Activated T-cell treated with anti-CD3 and anti-CD28 coated beads, Interleukin-2, amount 50 U/mL, for 72 hours (primary cell): ENCODE measurements at regions not wholly inside any gene's neighbourhood (a gene's known extent, or its start where the extent isn't known, plus 50 kb on each side); places are given as distances from the start of the nearest gene placed in this dataset.
"Not testable (repeated sequence)": the region's sequence is repeated elsewhere in the genome, so short reads cannot be mapped to it uniquely, and the experiment has no call there.

Experiments used
- ATAC-seq, 2 donors: fragments of 150-1000 bp; cut with Tn5 transposase; replicated peaks in 1 of 2; 2 replicates each; pipeline ENCODE4 v1.10.0; 2021; ENCODE audit warnings: moderate library complexity in 2 of 2, mild to moderate bottlenecking in 1 of 2
- DNase-seq, 2 donors: peaks; one replicate each; pipeline ENCODE4 v3.0.0; 2021 to 2022; ENCODE audit warnings: mixed read lengths in 1 of 2
- H3K27ac Mint-ChIP-seq: one replicate; pipeline ENCODE4 v1.8.0; 2022; ENCODE audit warnings: mild to moderate bottlenecking, moderate library complexity, mixed read lengths
- H3K27me3 Mint-ChIP-seq: one replicate; pipeline ENCODE4 v1.8.0; 2022; ENCODE audit warnings: low read depth, mixed read lengths
- H3K36me3 Mint-ChIP-seq, 2 donors: one replicate each; pipeline ENCODE4 v1.8.0; 2022; ENCODE audit warnings: mixed read lengths in 2 of 2, mild to moderate bottlenecking in 1 of 2; ENCODE audit not compliant: insufficient read depth in 2 of 2
- H3K4me1 Mint-ChIP-seq: one replicate; pipeline ENCODE4 v1.8.0; 2022; ENCODE audit warnings: low read depth, mixed read lengths
- H3K4me3 Mint-ChIP-seq, 2 donors: one replicate each; pipeline ENCODE4 v1.8.0; 2022; ENCODE audit warnings: mild to moderate bottlenecking in 2 of 2, mixed read lengths in 2 of 2, moderate library complexity in 2 of 2
- H3K9me3 Mint-ChIP-seq, 2 donors: one replicate each; pipeline ENCODE4 v1.8.0; 2022; ENCODE audit warnings: mixed read lengths in 2 of 2

DNA sequence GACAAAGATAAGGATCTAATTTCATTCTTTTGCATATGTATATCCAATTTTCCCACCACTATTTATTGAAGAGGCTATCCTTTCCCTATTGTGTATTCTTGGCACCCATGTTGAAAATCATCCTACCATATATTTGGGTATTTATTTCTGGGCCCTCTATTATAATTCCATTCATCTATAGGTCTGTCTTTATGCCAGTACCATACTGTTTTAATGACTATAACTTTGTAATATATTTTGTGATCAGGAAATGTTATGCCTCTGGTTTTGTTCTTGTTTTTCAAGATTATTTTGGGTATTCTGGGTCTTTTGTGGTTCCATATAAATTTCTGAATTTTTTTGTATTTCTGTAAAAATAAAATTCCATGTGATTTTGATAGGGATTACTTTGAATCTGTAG is 347.6 kb upstream of the SULF2 start:
- Mint-ChIP-seq H3K27me3 (peaks cover 6% of the 10 kb centered on the region), H3K4me3 (no peak overlapping the region), H3K4me1 (no peaks in the 10 kb centered on the region), H3K36me3 (no peaks in the 10 kb centered on the region), H3K27ac (no peak overlapping the region), H3K9me3 (no peaks in the 10 kb centered on the region)
- no peak for ATAC-seq
- DNase-seq = no peak

DNA sequence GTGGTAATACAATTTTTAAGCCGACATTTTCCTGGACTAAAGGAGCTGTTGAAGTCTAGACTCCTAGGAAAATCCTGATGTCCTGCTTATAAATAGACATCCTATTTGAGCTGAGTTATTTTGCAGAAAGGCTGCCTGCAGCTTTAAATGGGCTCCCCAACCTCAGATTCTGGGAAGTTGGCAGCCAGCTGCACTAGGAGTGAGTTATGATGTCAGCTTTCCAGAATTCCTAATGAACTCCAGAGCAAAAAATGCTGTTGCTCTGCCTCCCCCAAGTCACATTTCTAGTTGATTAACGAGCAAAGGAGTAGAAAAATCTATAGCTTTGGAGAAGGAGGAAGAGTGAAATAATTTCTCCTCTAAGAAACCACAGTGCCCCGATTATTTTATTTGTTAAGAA is 346.3 kb upstream of the SULF2 start:
- H3K27me3 Mint-ChIP-seq = no peaks in the 10 kb centered on the region
- H3K4me1 Mint-ChIP-seq = no peaks in the 10 kb centered on the region
- DNase-seq (no peak), ATAC-seq (no peak)
- H3K27ac Mint-ChIP-seq = no peak overlapping the region
- no peaks in the 10 kb centered on the region for H3K36me3 Mint-ChIP-seq
- H3K4me3 Mint-ChIP-seq = no peak overlapping the region
- H3K9me3 Mint-ChIP-seq = no peaks in the 10 kb centered on the region

DNA sequence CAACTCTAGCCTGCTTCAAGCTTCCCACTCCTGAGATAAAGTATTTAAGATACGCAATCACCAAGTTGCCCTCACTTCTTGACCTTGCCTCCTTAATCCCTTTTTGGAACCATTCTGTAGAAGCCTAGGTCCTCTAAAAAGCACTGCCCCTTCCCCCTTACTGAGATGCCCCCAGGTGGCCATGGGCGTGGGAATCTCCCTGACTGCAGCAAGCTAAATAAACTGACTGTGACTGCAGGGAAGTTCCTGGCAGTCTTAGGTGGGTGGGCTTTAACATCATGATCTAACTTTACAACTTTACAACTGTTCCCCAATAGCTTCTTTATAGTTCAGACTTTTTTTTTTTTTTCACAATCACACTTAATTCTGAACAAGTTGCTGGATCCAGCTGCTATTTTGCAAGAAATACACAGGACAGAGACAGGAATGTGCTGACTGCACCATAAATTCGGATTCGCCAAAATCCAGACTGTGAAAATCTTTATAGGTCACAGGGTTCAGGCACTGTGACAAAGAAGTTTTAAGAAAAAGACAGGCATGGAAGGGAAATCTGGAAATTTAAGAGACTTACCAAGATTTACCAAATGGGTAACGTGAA is 344.2 kb upstream of the SULF2 start:
- Mint-ChIP-seq H3K4me1 (no peaks in the 10 kb centered on the region), H3K27ac (no peak overlapping the region), H3K27me3 (no peaks in the 10 kb centered on the region), H3K4me3 (no peak overlapping the region), H3K36me3 (no peaks in the 10 kb centered on the region), H3K9me3 (no peaks in the 10 kb centered on the region)
- no peak for ATAC-seq
- DNase-seq = no peak

GRCh38 chr20:48128436-48128835 is 343.2 kb upstream of the SULF2 start:
- no peaks in the 10 kb centered on the region for H3K9me3 Mint-ChIP-seq
- no peaks in the 10 kb centered on the region for H3K27me3 Mint-ChIP-seq
- no peak for ATAC-seq
- no peaks in the 10 kb centered on the region for H3K36me3 Mint-ChIP-seq
- no peak overlapping the region for H3K27ac Mint-ChIP-seq
- DNase-seq = no peak
- H3K4me1 Mint-ChIP-seq = no peaks in the 10 kb centered on the region
- H3K4me3 Mint-ChIP-seq = no peak overlapping the region

- H3K36me3 Mint-ChIP-seq, DNase-seq, H3K4me1 Mint-ChIP-seq, H3K27ac Mint-ChIP-seq, H3K27me3 Mint-ChIP-seq, H3K4me3 Mint-ChIP-seq, H3K9me3 Mint-ChIP-seq, ATAC-seq: not testable (repeated sequence)
Observed at GRCh38 chr20:48127964-48128363, 342.7 kb upstream of the SULF2 start.

GRCh38 chr20:48127133-48127532 is 341.9 kb upstream of the SULF2 start:
- H3K9me3 Mint-ChIP-seq, H3K27me3 Mint-ChIP-seq, H3K4me1 Mint-ChIP-seq, DNase-seq, H3K4me3 Mint-ChIP-seq, H3K36me3 Mint-ChIP-seq, ATAC-seq, H3K27ac Mint-ChIP-seq: not testable (repeated sequence)

- no peaks in the 10 kb centered on the region for H3K36me3 Mint-ChIP-seq
- H3K27ac Mint-ChIP-seq = no peak overlapping the region
Observed at GRCh38 chr20:48126227-48126740, 341.0 kb upstream of the SULF2 start.

GRCh38 chr20:48124960-48125359 is 339.7 kb upstream of the SULF2 start:
- ATAC-seq (no peak), DNase-seq (no peak)
- no peaks in the 10 kb centered on the region for H3K4me1 Mint-ChIP-seq
- H3K4me3 Mint-ChIP-seq = no peak overlapping the region
- H3K9me3 Mint-ChIP-seq = no peaks in the 10 kb centered on the region
- H3K27me3 Mint-ChIP-seq = no peaks in the 10 kb centered on the region
- H3K27ac Mint-ChIP-seq = no peak overlapping the region
- H3K36me3 Mint-ChIP-seq = no peaks in the 10 kb centered on the region

More at GRCh38 chr20:48126227-48126740, 341.0 kb upstream of the SULF2 start:
- H3K9me3 Mint-ChIP-seq = no peaks in the 10 kb centered on the region
- H3K27me3 Mint-ChIP-seq = no peaks in the 10 kb centered on the region
- no peak overlapping the region for H3K4me3 Mint-ChIP-seq
- H3K4me1 Mint-ChIP-seq = no peaks in the 10 kb centered on the region
- DNase-seq (no peak), ATAC-seq (no peak)

- no peaks in the 10 kb centered on the region for H3K36me3 Mint-ChIP-seq
- no peaks in the 10 kb centered on the region for H3K4me1 Mint-ChIP-seq
- ATAC-seq (no peak), DNase-seq (no peak)
- H3K9me3 Mint-ChIP-seq = no peaks in the 10 kb centered on the region
- H3K4me3 Mint-ChIP-seq = no peak overlapping the region
- H3K27me3 Mint-ChIP-seq = no peaks in the 10 kb centered on the region
- no peak overlapping the region for H3K27ac Mint-ChIP-seq
Observed at GRCh38 chr20:48124181-48124782, 339.0 kb upstream of the SULF2 start.

- Mint-ChIP-seq H3K9me3 (no peaks in the 10 kb centered on the region), H3K4me3 (no peak overlapping the region), H3K27ac (no peak overlapping the region), H3K4me1 (no peaks in the 10 kb centered on the region), H3K36me3 (no peaks in the 10 kb centered on the region), H3K27me3 (no peaks in the 10 kb centered on the region)
- DNase-seq (no peak), ATAC-seq (no peak)
Observed at GRCh38 chr20:48120120-48120519, 334.8 kb upstream of the SULF2 start.

DNA sequence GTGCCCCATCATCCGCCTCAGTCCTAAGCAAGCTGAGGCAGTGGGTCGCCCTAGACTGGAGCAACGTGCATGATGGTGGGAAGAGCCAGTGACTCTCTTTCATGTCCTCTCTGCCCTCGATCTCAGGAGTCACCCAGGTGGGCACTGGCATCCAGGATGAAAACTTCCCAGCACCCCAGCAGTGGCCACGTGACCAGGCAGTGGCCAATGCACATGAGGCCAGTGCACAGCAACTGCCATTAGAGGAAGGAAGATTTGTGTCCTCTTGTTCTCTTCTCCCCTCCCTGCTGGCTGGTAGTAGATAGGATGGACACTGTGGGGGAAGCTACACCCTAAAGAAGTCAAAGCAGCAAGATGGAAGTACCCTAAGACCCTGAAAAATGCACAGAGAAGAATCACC is 334.1 kb upstream of the SULF2 start:
- not testable (repeated sequence) for DNase-seq, H3K27ac Mint-ChIP-seq, H3K27me3 Mint-ChIP-seq, H3K4me1 Mint-ChIP-seq, H3K4me3 Mint-ChIP-seq, ATAC-seq, H3K9me3 Mint-ChIP-seq, H3K36me3 Mint-ChIP-seq

DNA sequence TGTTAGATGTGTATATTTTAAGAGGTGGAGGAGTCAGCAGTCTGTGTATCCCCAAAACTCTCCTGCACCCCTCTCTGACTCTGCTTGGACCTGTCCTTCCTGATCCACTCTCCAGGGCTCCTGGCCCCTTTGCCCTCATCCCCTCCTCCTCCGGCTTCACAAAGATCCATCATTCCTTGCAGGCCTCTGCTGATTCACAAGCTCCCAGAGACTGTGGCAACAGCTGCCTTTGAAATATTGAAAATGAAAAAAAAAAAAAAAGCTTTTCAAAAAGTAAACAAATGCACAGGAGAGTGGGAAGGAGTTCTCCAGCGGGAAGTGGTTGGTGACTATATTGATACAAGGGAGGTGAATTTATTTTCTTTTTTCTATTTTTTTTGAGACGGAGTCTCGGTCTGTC is 330.2 kb upstream of the SULF2 start:
- Mint-ChIP-seq H3K27ac (no peak overlapping the region), H3K9me3 (no peaks in the 10 kb centered on the region), H3K4me3 (no peak overlapping the region), H3K27me3 (peaks cover 9% of the 10 kb centered on the region), H3K36me3 (no peaks in the 10 kb centered on the region), H3K4me1 (no peaks in the 10 kb centered on the region)
- ATAC-seq (no peak), DNase-seq (no peak)

GRCh38 chr20:48107560-48107959 is 322.3 kb upstream of the SULF2 start:
- Mint-ChIP-seq H3K27ac (no peak overlapping the region), H3K27me3 (peaks cover 18% of the 10 kb centered on the region), H3K9me3 (no peaks in the 10 kb centered on the region), H3K4me3 (no peak overlapping the region), H3K4me1 (no peaks in the 10 kb centered on the region), H3K36me3 (no peaks in the 10 kb centered on the region)
- no peak for ATAC-seq
- no peak for DNase-seq

- Mint-ChIP-seq H3K36me3 (no peaks in the 10 kb centered on the region), H3K4me3 (no peak overlapping the region), H3K27me3 (peaks cover 20% of the 10 kb centered on the region), H3K4me1 (no peaks in the 10 kb centered on the region), H3K9me3 (no peaks in the 10 kb centered on the region), H3K27ac (no peak overlapping the region)
- ATAC-seq = no peak
- DNase-seq = no peak
Observed at GRCh38 chr20:48106428-48106827, 321.1 kb upstream of the SULF2 start.
